ENCODE measurements at regions not wholly inside any gene's neighbourhood (a gene's known extent, or its start where the extent isn't known, plus 50 kb on each side); places are given as distances from the start of the nearest gene placed in this dataset.

GRCh38 chr5:167363065-167363464 is 928.4 kb upstream of the WWC1 start:
- no peak for DNase-seq (ENCODE audit: unreplicated experiment)
- H3K27ac Mint-ChIP-seq (ENCODE audit: low read depth, unreplicated experiment) = no peak overlapping the region
- H3K36me3 Mint-ChIP-seq (ENCODE audit: insufficient read depth, unreplicated experiment) = no peaks in the 10 kb centered on the region
- no peaks in the 10 kb centered on the region for H3K27me3 Mint-ChIP-seq (ENCODE audit: insufficient read depth, unreplicated experiment)
- no peak overlapping the region for H3K4me3 Mint-ChIP-seq (ENCODE audit: unreplicated experiment)
- intact Hi-C loops (cut with micrococcal nuclease) = no loop called here
- H3K9me3 Mint-ChIP-seq (ENCODE audit: unreplicated experiment) = peaks cover 27% of the 10 kb centered on the region
- H3K4me1 Mint-ChIP-seq (ENCODE audit: insufficient read depth, unreplicated experiment) = no peaks in the 10 kb centered on the region
- POLR2A ChIA-PET = no interaction called here
- TF ChIP-seq CTCF (IDR thresholded peaks at IDR 0.05; ENCODE audit: unreplicated experiment) = no peak
- BruUV-seq (replicated peaks) = no TSS peak
- CTCF ChIA-PET = no interaction called here

GRCh38 chr5:167375125-167375524 is 916.3 kb upstream of the WWC1 start:
- Mint-ChIP-seq H3K27me3 (ENCODE audit: insufficient read depth, unreplicated experiment) (no peaks in the 10 kb centered on the region), H3K9me3 (ENCODE audit: unreplicated experiment) (no peaks in the 10 kb centered on the region), H3K4me1 (ENCODE audit: insufficient read depth, unreplicated experiment) (no peaks in the 10 kb centered on the region), H3K27ac (ENCODE audit: low read depth, unreplicated experiment) (no peak overlapping the region), H3K4me3 (ENCODE audit: unreplicated experiment) (no peak overlapping the region), H3K36me3 (ENCODE audit: insufficient read depth, unreplicated experiment) (no peaks in the 10 kb centered on the region)
- intact Hi-C loops (cut with micrococcal nuclease) = no loop called here
- ChIA-PET CTCF (interaction anchor here (0.6 to 1.1 kb wide), 3 partner anchors 40 to 213 kb away, joined by 3 read pairs; no protein-coding TSS in a partner anchor), POLR2A (interaction anchor here (1.2 kb wide), 1 partner anchor 10 kb away, joined by 6 read pairs; no protein-coding TSS in a partner anchor)
- DNase-seq (ENCODE audit: unreplicated experiment) = no peak
- TF ChIP-seq CTCF (IDR thresholded peaks at IDR 0.05; ENCODE audit: unreplicated experiment) = no peak
- BruUV-seq (replicated peaks) = no TSS peak

GRCh38 chr5:167378894-167379723 is 912.3 kb upstream of the WWC1 start:
- POLR2A ChIA-PET = no interaction called here
- H3K9me3 Mint-ChIP-seq (ENCODE audit: unreplicated experiment) = no peaks in the 10 kb centered on the region
- no peaks in the 10 kb centered on the region for H3K27me3 Mint-ChIP-seq (ENCODE audit: insufficient read depth, unreplicated experiment)
- no peak for DNase-seq (ENCODE audit: unreplicated experiment)
- BruUV-seq (replicated peaks) = no TSS peak
- no peaks in the 10 kb centered on the region for H3K36me3 Mint-ChIP-seq (ENCODE audit: insufficient read depth, unreplicated experiment)
- no peak for TF ChIP-seq CTCF (IDR thresholded peaks at IDR 0.05; ENCODE audit: unreplicated experiment)
- no peak overlapping the region for H3K4me3 Mint-ChIP-seq (ENCODE audit: unreplicated experiment)
- intact Hi-C loops (cut with micrococcal nuclease) = no loop called here
- CTCF ChIA-PET = interaction anchor here (0.7 kb wide), 1 partner anchor 164 kb away, joined by 4 read pairs; no protein-coding TSS in a partner anchor
- H3K27ac Mint-ChIP-seq (ENCODE audit: low read depth, unreplicated experiment) = no peak overlapping the region
- H3K4me1 Mint-ChIP-seq (ENCODE audit: insufficient read depth, unreplicated experiment) = no peaks in the 10 kb centered on the region

- intact Hi-C loops (cut with micrococcal nuclease) = no loop called here
- ChIA-PET POLR2A (interaction anchor here (0.7 kb wide), 1 partner anchor 44 kb away, joined by 3 read pairs; no protein-coding TSS in a partner anchor), CTCF (interaction anchor here (0.6 to 0.8 kb wide), 2 partner anchors 22 to 161 kb away, joined by 3 to 4 read pairs; no protein-coding TSS in a partner anchor)
- H3K4me3 Mint-ChIP-seq (ENCODE audit: unreplicated experiment) = no peak overlapping the region
- H3K36me3 Mint-ChIP-seq (ENCODE audit: insufficient read depth, unreplicated experiment) = no peaks in the 10 kb centered on the region
- no peaks in the 10 kb centered on the region for H3K9me3 Mint-ChIP-seq (ENCODE audit: unreplicated experiment)
- DNase-seq (ENCODE audit: unreplicated experiment) = peak; percentile 24
- TF ChIP-seq CTCF (IDR thresholded peaks at IDR 0.05; ENCODE audit: unreplicated experiment) = no peak
- BruUV-seq (replicated peaks) = no TSS peak
- no peak overlapping the region for H3K27ac Mint-ChIP-seq (ENCODE audit: low read depth, unreplicated experiment)
- H3K4me1 Mint-ChIP-seq (ENCODE audit: insufficient read depth, unreplicated experiment) = no peaks in the 10 kb centered on the region
- no peaks in the 10 kb centered on the region for H3K27me3 Mint-ChIP-seq (ENCODE audit: insufficient read depth, unreplicated experiment)
Measured at GRCh38 chr5:167381457-167381856, 910.0 kb upstream of the WWC1 start.

Measured in MCF 10A (cell line).